ENCODE measurements at regions not wholly inside any gene's neighbourhood (a gene's known extent, or its start where the extent isn't known, plus 50 kb on each side); places are given as distances from the start of the nearest gene placed in this dataset.
A peak's percentile ranks its signal among the peaks of the same experiment; 100 is the strongest.

- no peak overlapping the region for H2BK120ac ChIP-seq (ENCODE audit: low read depth, low read length)
- no peaks in the 10 kb centered on the region for H3K9me3 ChIP-seq (ENCODE audit: control insufficient read depth, insufficient read depth, low read length)
- H3K4me1 ChIP-seq (ENCODE audit: control insufficient read depth, insufficient read depth, low read length) = peaks cover 5% of the 10 kb centered on the region; the same call in 1 of the 2 replicates
- POLR2A ChIA-PET (ENCODE audit: unreplicated experiment) = no interaction called here
- no peaks in the 10 kb centered on the region for H3K36me3 ChIP-seq (ENCODE audit: control insufficient read depth, insufficient read depth, low read length)
- no peak overlapping the region for H3K56ac ChIP-seq (ENCODE audit: extremely low read depth, insufficient read depth, low read length)
- no peak overlapping the region for H3K4me3 ChIP-seq (ENCODE audit: insufficient read depth, low read depth, low read length)
- no peak overlapping the region for H3K9ac ChIP-seq (ENCODE audit: low read depth, low read length)
- H4K91ac ChIP-seq (ENCODE audit: insufficient read depth, low read depth, low read length) = no peak overlapping the region
- CTCF ChIA-PET = no interaction called here
- ATAC-seq (ENCODE audit: low read depth) (no peak), DNase-seq (peak; percentile 30)
- no peak overlapping the region for H2AFZ ChIP-seq (replicated peaks; ENCODE audit: low read length, poor library complexity)
- no peaks in the 10 kb centered on the region for H3K27me3 ChIP-seq (ENCODE audit: control insufficient read depth, insufficient read depth, low read length)
- no TSS peak for BruUV-seq (replicated peaks)
- H2BK5ac ChIP-seq (ENCODE audit: low read depth, low read length, poor library complexity, severe bottlenecking) = no peak overlapping the region
- no CpG with 5 or more reads among the region's 2 CpGs for WGBS, 2 experiments (ENCODE audit: extremely low coverage in 2 of 2, insufficient read length in 1 of 2)
- in situ Hi-C loops (cut with MboI; ENCODE audit: low sequenced_read_pairs) (no loop called here), intact Hi-C loops (cut with micrococcal nuclease) (no loop called here), dilution Hi-C loops (cut with HindIII; ENCODE audit: low sequenced_read_pairs, unreplicated experiment) (no loop called here)
- no peak overlapping the region for H4K5ac ChIP-seq (ENCODE audit: low read depth, low read length)
- H3K23ac ChIP-seq (ENCODE audit: low read depth, low read length) = no peak overlapping the region
- no peak overlapping the region for H3K4ac ChIP-seq (ENCODE audit: low read depth, low read length)
- H2AK9ac ChIP-seq (replicated peaks; ENCODE audit: low read depth, low read length, poor library complexity) = no peak overlapping the region
- no peak for TF ChIP-seq CHD1 (IDR thresholded peaks at IDR 0.05; ENCODE audit: low read depth, low read length)
- TF ChIP-seq FOS (IDR thresholded peaks at IDR 0.05; ENCODE audit: low read depth, low read length) = no peak
- no peak for TF ChIP-seq ELK1 (IDR thresholded peaks at IDR 0.05; ENCODE audit: borderline replicate concordance, low read depth, low read length)
- H3K27ac ChIP-seq (ENCODE audit: insufficient read depth, low read length) = no peak overlapping the region
- no peak overlapping the region for H2BK20ac ChIP-seq (ENCODE audit: low read depth, low read length)
- no peaks in the 10 kb centered on the region for H4K20me1 ChIP-seq (ENCODE audit: insufficient read depth, low read length)
- no peak overlapping the region for H2AK5ac ChIP-seq (ENCODE audit: low read depth, low read length)
- H3K18ac ChIP-seq (ENCODE audit: low read depth, low read length) = no peak overlapping the region
- H3K4me2 ChIP-seq (ENCODE audit: low read depth, low read length) = no peak overlapping the region
- no peaks in the 10 kb centered on the region for H3K79me1 ChIP-seq (ENCODE audit: low read depth in 1 of 2, low read length in 2 of 2)
- H4K8ac ChIP-seq (ENCODE audit: low read depth in 2 of 2, low read length in 2 of 2) = no peak overlapping the region
- H3K9me1 ChIP-seq (ENCODE audit: insufficient read depth, low read length) = no peaks in the 10 kb centered on the region
- no peak overlapping the region for H3K14ac ChIP-seq (replicated peaks; ENCODE audit: low read depth, low read length)
- no peak overlapping the region for H2BK15ac ChIP-seq (ENCODE audit: low read depth, low read length)
These were observed 492.9 kb upstream of the JAG1 start for GRCh38 chr20:11166712-11167111.
